Stimulated activated naive CD8-positive, alpha-beta T cell treated with anti-CD3 and anti-CD28 coated beads, Interleukin-15, amount 100 ng/mL, for 72 hours (primary cell): ENCODE measurements at regions not wholly inside any gene's neighbourhood (a gene's known extent, or its start where the extent isn't known, plus 50 kb on each side); places are given as distances from the start of the nearest gene placed in this dataset.
"Not testable (repeated sequence)": the region's sequence is repeated elsewhere in the genome, so short reads cannot be mapped to it uniquely, and the experiment has no call there.

Experiments used
- ATAC-seq: fragments of 150-1000 bp; cut with Tn5 transposase; 2 replicates; pipeline ENCODE4 v1.10.0; 2021; ENCODE audit warnings: mild to moderate bottlenecking, moderate library complexity
- DNase-seq, 2 donors: peaks; one replicate each; pipeline ENCODE4 v3.0.0; 2021 to 2022
- H3K27ac Mint-ChIP-seq, 2 donors: one replicate each; pipeline ENCODE4 v1.8.0; 2022; ENCODE audit warnings: mild to moderate bottlenecking in 2 of 2, mixed read lengths in 2 of 2, moderate library complexity in 2 of 2
- H3K27me3 Mint-ChIP-seq: one replicate; pipeline ENCODE4 v1.8.0; 2022; ENCODE audit warnings: mixed read lengths
- H3K4me1 Mint-ChIP-seq: one replicate; pipeline ENCODE4 v1.8.0; 2022; ENCODE audit warnings: mild to moderate bottlenecking, mixed read lengths
- H3K4me3 Mint-ChIP-seq, 2 donors: one replicate each; pipeline ENCODE4 v1.8.0; 2022; ENCODE audit warnings: mild to moderate bottlenecking in 2 of 2, mixed read lengths in 2 of 2, moderate library complexity in 1 of 2
- H3K9me3 Mint-ChIP-seq, 2 donors: one replicate each; pipeline ENCODE4 v1.8.0; 2022; ENCODE audit warnings: mixed read lengths in 2 of 2

GRCh38 chrY:11769937-11770336 lies 931.1 kb upstream of the USP9Y start:
- no peak overlapping the region for H3K27ac Mint-ChIP-seq
- peaks cover 7 to 11% of the 10 kb centered on the region in 2 donors for H3K9me3 Mint-ChIP-seq
- ATAC-seq, result no peak
- no peaks in the 10 kb centered on the region for H3K4me1 Mint-ChIP-seq
- H3K27me3 Mint-ChIP-seq, result no peaks in the 10 kb centered on the region
- no peak overlapping the region for H3K4me3 Mint-ChIP-seq
- no peak for DNase-seq

- H3K4me1 Mint-ChIP-seq, H3K4me3 Mint-ChIP-seq, H3K27ac Mint-ChIP-seq, DNase-seq, ATAC-seq, H3K27me3 Mint-ChIP-seq: not testable (repeated sequence)
- H3K9me3 Mint-ChIP-seq, result peaks cover 7 to 11% of the 10 kb centered on the region in 2 donors
These were observed 921.3 kb upstream of the USP9Y start for GRCh38 chrY:11779743-11780142.

- H3K4me1 Mint-ChIP-seq, DNase-seq, ATAC-seq, H3K4me3 Mint-ChIP-seq, H3K27me3 Mint-ChIP-seq, H3K27ac Mint-ChIP-seq: not testable (repeated sequence)
- peaks cover 0 to 10% of the 10 kb centered on the region in 2 donors for H3K9me3 Mint-ChIP-seq
These were observed 912.0 kb upstream of the USP9Y start for GRCh38 chrY:11789057-11789456.

DNA sequence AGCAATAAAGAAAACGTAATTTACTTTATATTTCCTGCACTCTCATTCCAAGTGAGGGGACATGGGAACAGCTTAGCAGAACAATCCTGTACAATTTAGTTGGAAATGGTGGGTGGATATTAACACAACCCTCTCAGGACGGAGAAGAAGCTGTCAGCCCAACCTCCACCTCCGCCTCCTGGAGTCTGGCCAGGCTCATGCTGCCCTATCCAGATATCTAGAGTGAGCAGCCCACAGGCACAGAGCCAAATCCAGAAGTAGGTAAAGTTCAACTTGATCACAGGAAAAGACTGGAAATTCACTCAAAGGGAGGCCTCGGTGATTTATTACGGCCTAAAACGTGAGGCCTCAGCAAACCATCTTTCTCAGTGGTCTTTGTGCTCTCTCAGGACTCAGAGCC lies 877.3 kb upstream of the USP9Y start:
- DNase-seq, H3K4me1 Mint-ChIP-seq, H3K27ac Mint-ChIP-seq, H3K4me3 Mint-ChIP-seq, H3K27me3 Mint-ChIP-seq, ATAC-seq: not testable (repeated sequence)
- H3K9me3 Mint-ChIP-seq, result peaks cover 6 to 22% of the 10 kb centered on the region in 2 donors

DNA sequence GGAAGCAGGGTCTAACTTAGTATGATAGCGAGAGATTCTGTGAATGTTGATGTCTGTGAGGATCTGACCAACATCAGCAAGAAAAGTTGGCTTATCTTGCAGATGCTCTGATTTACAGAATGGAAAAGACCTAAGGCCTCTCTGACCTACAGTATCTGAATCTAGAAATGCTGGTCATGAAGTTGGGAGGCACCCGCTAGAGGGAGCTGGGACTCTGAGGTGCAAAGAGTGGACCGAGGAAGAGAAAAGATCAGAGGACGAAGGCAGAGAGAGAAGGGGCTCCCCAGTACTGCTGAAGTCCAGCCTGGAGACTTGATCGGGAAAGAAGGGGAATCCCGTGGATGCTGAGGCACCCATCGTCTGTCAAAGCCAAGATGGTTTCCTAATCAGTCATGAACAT lies 866.8 kb upstream of the USP9Y start:
- DNase-seq, H3K9me3 Mint-ChIP-seq, ATAC-seq, H3K4me1 Mint-ChIP-seq, H3K27me3 Mint-ChIP-seq, H3K4me3 Mint-ChIP-seq: not testable (repeated sequence)
- H3K27ac Mint-ChIP-seq, result peak overlapping the region in 1 of 2 donors; percentile 54
